ENCODE measurements at regions not wholly inside any gene's neighbourhood (a gene's known extent, or its start where the extent isn't known, plus 50 kb on each side); places are given as distances from the start of the nearest gene placed in this dataset.

DNA sequence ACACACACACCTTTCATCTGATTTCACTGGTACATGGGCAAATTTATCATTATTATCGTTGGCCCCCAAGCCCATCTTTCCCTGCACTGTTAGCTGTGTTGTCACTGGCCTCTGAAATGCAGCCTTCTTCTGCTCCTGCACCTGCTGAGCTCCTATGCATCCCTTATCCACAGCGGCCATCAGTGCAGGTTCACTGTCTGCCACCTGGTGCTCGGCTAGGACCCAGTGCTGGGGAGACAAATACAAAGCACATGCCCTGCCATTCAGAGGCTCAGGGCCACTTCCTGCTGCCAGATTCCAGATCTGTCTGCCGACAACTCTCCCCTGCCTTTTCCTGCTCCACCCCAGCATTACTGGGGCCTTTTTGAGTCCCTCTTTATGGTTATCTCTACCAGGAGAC is 1205.4 kb downstream of the TBC1D22A start:
- Histone ChIP-seq H3K4me3 (ENCODE audit: low read depth in 1 of 2, low read length in 2 of 2) (no peak overlapping the region), H3K4me1 (ENCODE audit: control insufficient read depth in 1 of 2, insufficient read depth in 2 of 2, low read length in 2 of 2) (no peaks in the 10 kb centered on the region), H3K27ac (ENCODE audit: low read depth, low read length) (no peak overlapping the region), H3K36me3 (ENCODE audit: control insufficient read depth in 1 of 2, insufficient read depth in 2 of 2, low read length in 2 of 2) (no peaks in the 10 kb centered on the region), H3K9me3 (ENCODE audit: control insufficient read depth in 1 of 2, low read length in 2 of 2) (peaks cover 0 to 5% of the 10 kb centered on the region in 2 donors), H3K27me3 (ENCODE audit: control insufficient read depth in 1 of 2, insufficient read depth in 2 of 2, low read length in 2 of 2) (no peaks in the 10 kb centered on the region), H3K9ac (ENCODE audit: low read depth in 1 of 2, low read length in 2 of 2) (no peak overlapping the region)

DNA sequence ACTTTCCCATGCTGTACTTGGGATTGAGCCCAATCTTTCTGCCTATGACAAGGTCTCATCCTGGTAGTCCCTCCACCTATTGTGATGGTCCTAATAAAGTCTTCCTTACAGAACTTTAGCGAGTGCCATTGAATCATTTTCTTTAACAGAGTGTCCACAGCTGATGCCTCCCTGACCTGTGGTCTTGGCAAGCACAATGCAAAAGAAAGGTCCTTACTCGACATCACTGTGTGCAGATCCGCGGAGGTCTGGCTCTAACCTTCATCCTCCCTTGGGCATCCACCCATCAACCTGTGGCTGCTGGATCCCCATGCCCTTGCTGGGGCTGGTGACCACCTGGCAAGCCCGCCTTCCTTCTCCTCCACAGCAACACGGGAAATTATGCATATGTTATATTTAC is 1203.9 kb downstream of the TBC1D22A start:
- Histone ChIP-seq H3K9me3 (ENCODE audit: control insufficient read depth in 1 of 2, low read length in 2 of 2) (peaks cover 0 to 5% of the 10 kb centered on the region in 2 donors), H3K36me3 (ENCODE audit: control insufficient read depth in 1 of 2, insufficient read depth in 2 of 2, low read length in 2 of 2) (no peaks in the 10 kb centered on the region), H3K9ac (ENCODE audit: low read depth in 1 of 2, low read length in 2 of 2) (no peak overlapping the region), H3K27me3 (ENCODE audit: control insufficient read depth in 1 of 2, insufficient read depth in 2 of 2, low read length in 2 of 2) (no peaks in the 10 kb centered on the region), H3K27ac (ENCODE audit: low read depth, low read length) (no peak overlapping the region), H3K4me3 (ENCODE audit: low read depth in 1 of 2, low read length in 2 of 2) (no peak overlapping the region), H3K4me1 (ENCODE audit: control insufficient read depth in 1 of 2, insufficient read depth in 2 of 2, low read length in 2 of 2) (no peaks in the 10 kb centered on the region)

GRCh38 chr22:47965896-47966295 is 1203.4 kb downstream of the TBC1D22A start:
- Histone ChIP-seq H3K9ac (ENCODE audit: low read depth in 1 of 2, low read length in 2 of 2) (no peak overlapping the region), H3K27me3 (ENCODE audit: control insufficient read depth in 1 of 2, insufficient read depth in 2 of 2, low read length in 2 of 2) (no peaks in the 10 kb centered on the region), H3K9me3 (ENCODE audit: control insufficient read depth in 1 of 2, low read length in 2 of 2) (peaks cover 0 to 5% of the 10 kb centered on the region in 2 donors), H3K4me1 (ENCODE audit: control insufficient read depth in 1 of 2, insufficient read depth in 2 of 2, low read length in 2 of 2) (no peaks in the 10 kb centered on the region), H3K27ac (ENCODE audit: low read depth, low read length) (no peak overlapping the region), H3K36me3 (ENCODE audit: control insufficient read depth in 1 of 2, insufficient read depth in 2 of 2, low read length in 2 of 2) (no peaks in the 10 kb centered on the region), H3K4me3 (ENCODE audit: low read depth in 1 of 2, low read length in 2 of 2) (no peak overlapping the region)

DNA sequence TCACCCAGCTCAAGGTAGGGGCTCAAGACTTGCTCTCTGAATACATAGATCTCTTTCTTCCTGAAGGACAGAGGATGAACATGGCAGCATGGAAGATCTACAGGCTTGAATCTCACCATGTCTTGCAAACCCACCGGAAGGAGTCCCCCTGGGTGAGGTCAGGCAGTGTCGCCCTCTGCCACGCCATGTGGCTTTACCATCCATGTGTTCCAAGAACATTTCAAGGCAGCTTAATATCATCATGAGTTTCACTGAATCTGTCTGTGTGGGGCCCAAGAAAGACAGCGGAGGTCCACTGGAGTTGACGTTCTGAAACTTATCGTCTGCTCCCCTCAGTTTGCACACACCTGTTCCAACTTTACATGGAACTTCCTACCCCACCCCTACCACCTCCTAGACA is 1202.6 kb downstream of the TBC1D22A start:
- Histone ChIP-seq H3K27me3 (ENCODE audit: control insufficient read depth in 1 of 2, insufficient read depth in 2 of 2, low read length in 2 of 2) (no peaks in the 10 kb centered on the region), H3K27ac (ENCODE audit: low read depth, low read length) (no peak overlapping the region)

GRCh38 chr22:47963660-47964059 is 1201.2 kb downstream of the TBC1D22A start:
- Histone ChIP-seq H3K36me3 (ENCODE audit: control insufficient read depth in 1 of 2, insufficient read depth in 2 of 2, low read length in 2 of 2) (no peaks in the 10 kb centered on the region), H3K27me3 (ENCODE audit: control insufficient read depth in 1 of 2, insufficient read depth in 2 of 2, low read length in 2 of 2) (no peaks in the 10 kb centered on the region), H3K4me1 (ENCODE audit: control insufficient read depth in 1 of 2, insufficient read depth in 2 of 2, low read length in 2 of 2) (no peaks in the 10 kb centered on the region), H3K27ac (ENCODE audit: low read depth, low read length) (no peak overlapping the region), H3K9me3 (ENCODE audit: control insufficient read depth in 1 of 2, low read length in 2 of 2) (peaks cover 0 to 5% of the 10 kb centered on the region in 2 donors), H3K9ac (ENCODE audit: low read depth in 1 of 2, low read length in 2 of 2) (no peak overlapping the region), H3K4me3 (ENCODE audit: low read depth in 1 of 2, low read length in 2 of 2) (no peak overlapping the region)

More for the DNA sequence above, 1202.6 kb downstream of the TBC1D22A start:
- Histone ChIP-seq H3K36me3 (ENCODE audit: control insufficient read depth in 1 of 2, insufficient read depth in 2 of 2, low read length in 2 of 2) (no peaks in the 10 kb centered on the region), H3K4me3 (ENCODE audit: low read depth in 1 of 2, low read length in 2 of 2) (no peak overlapping the region), H3K9me3 (ENCODE audit: control insufficient read depth in 1 of 2, low read length in 2 of 2) (peaks cover 0 to 5% of the 10 kb centered on the region in 2 donors), H3K4me1 (ENCODE audit: control insufficient read depth in 1 of 2, insufficient read depth in 2 of 2, low read length in 2 of 2) (no peaks in the 10 kb centered on the region), H3K9ac (ENCODE audit: low read depth in 1 of 2, low read length in 2 of 2) (no peak overlapping the region)

- no peaks in the 10 kb centered on the region for H3K27me3 ChIP-seq (ENCODE audit: control insufficient read depth in 1 of 2, insufficient read depth in 2 of 2, low read length in 2 of 2)
- peaks cover 0 to 6% of the 10 kb centered on the region in 2 donors for H3K9me3 ChIP-seq (ENCODE audit: control insufficient read depth in 1 of 2, low read length in 2 of 2)
- H3K36me3 ChIP-seq (ENCODE audit: control insufficient read depth in 1 of 2, insufficient read depth in 2 of 2, low read length in 2 of 2): no peaks in the 10 kb centered on the region
- no peak overlapping the region for H3K4me3 ChIP-seq (ENCODE audit: low read depth in 1 of 2, low read length in 2 of 2)
- H3K4me1 ChIP-seq (ENCODE audit: control insufficient read depth in 1 of 2, insufficient read depth in 2 of 2, low read length in 2 of 2): no peaks in the 10 kb centered on the region
- H3K27ac ChIP-seq (ENCODE audit: low read depth, low read length): no peak overlapping the region
- no peak overlapping the region for H3K9ac ChIP-seq (ENCODE audit: low read depth in 1 of 2, low read length in 2 of 2)
Measured at GRCh38 chr22:47957649-47958048, 1195.2 kb downstream of the TBC1D22A start.

DNA sequence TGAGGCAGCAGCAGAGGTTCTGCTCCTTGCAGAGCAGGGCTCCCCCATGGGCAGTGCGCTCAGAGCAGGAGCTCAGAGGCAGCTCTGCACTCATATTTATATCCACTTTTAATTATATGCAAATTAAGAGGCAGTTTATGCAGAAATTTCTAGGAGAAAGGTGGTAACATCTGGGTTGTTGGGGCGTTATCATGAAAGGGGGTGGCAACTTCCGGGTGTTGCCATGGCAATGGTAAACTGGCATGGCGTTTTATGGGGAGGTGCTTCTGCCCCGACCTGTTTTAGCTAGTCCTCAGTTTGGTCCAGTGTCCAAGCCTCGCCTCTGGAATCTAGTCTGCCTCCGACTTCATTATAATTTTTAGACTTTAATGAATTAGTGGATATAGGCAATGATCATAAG is 1191.7 kb downstream of the TBC1D22A start:
- H3K36me3 ChIP-seq (ENCODE audit: control insufficient read depth in 1 of 2, insufficient read depth in 2 of 2, low read length in 2 of 2): no peaks in the 10 kb centered on the region
- no peak overlapping the region for H3K27ac ChIP-seq (ENCODE audit: low read depth, low read length)
- no peak overlapping the region for H3K4me3 ChIP-seq (ENCODE audit: low read depth in 1 of 2, low read length in 2 of 2)
- no peaks in the 10 kb centered on the region for H3K27me3 ChIP-seq (ENCODE audit: control insufficient read depth in 1 of 2, insufficient read depth in 2 of 2, low read length in 2 of 2)
- H3K4me1 ChIP-seq (ENCODE audit: control insufficient read depth in 1 of 2, insufficient read depth in 2 of 2, low read length in 2 of 2): no peaks in the 10 kb centered on the region
- peaks cover 2 to 6% of the 10 kb centered on the region in 2 donors for H3K9me3 ChIP-seq (ENCODE audit: control insufficient read depth in 1 of 2, low read length in 2 of 2)
- H3K9ac ChIP-seq (ENCODE audit: low read depth in 1 of 2, low read length in 2 of 2): no peak overlapping the region

- Histone ChIP-seq H3K4me3 (ENCODE audit: low read depth in 1 of 2, low read length in 2 of 2) (no peak overlapping the region), H3K27ac (ENCODE audit: low read depth, low read length) (no peak overlapping the region), H3K36me3 (ENCODE audit: control insufficient read depth in 1 of 2, insufficient read depth in 2 of 2, low read length in 2 of 2) (no peaks in the 10 kb centered on the region), H3K9ac (ENCODE audit: low read depth in 1 of 2, low read length in 2 of 2) (no peak overlapping the region), H3K27me3 (ENCODE audit: control insufficient read depth in 1 of 2, insufficient read depth in 2 of 2, low read length in 2 of 2) (peaks cover 0 to 3% of the 10 kb centered on the region in 2 donors), H3K9me3 (ENCODE audit: control insufficient read depth in 1 of 2, low read length in 2 of 2) (no peaks in the 10 kb centered on the region), H3K4me1 (ENCODE audit: control insufficient read depth in 1 of 2, insufficient read depth in 2 of 2, low read length in 2 of 2) (no peaks in the 10 kb centered on the region)
Measured at GRCh38 chr22:47944941-47945340, 1182.5 kb downstream of the TBC1D22A start.

GRCh38 chr22:47943729-47944700 is 1181.6 kb downstream of the TBC1D22A start:
- H3K4me1 ChIP-seq (ENCODE audit: control insufficient read depth in 1 of 2, insufficient read depth in 2 of 2, low read length in 2 of 2): no peaks in the 10 kb centered on the region
- H3K36me3 ChIP-seq (ENCODE audit: control insufficient read depth in 1 of 2, insufficient read depth in 2 of 2, low read length in 2 of 2): no peaks in the 10 kb centered on the region
- no peaks in the 10 kb centered on the region for H3K9me3 ChIP-seq (ENCODE audit: control insufficient read depth in 1 of 2, low read length in 2 of 2)
- peaks cover 0 to 3% of the 10 kb centered on the region in 2 donors for H3K27me3 ChIP-seq (ENCODE audit: control insufficient read depth in 1 of 2, insufficient read depth in 2 of 2, low read length in 2 of 2)
- no peak overlapping the region for H3K27ac ChIP-seq (ENCODE audit: low read depth, low read length)
- H3K9ac ChIP-seq (ENCODE audit: low read depth in 1 of 2, low read length in 2 of 2): no peak overlapping the region
- no peak overlapping the region for H3K4me3 ChIP-seq (ENCODE audit: low read depth in 1 of 2, low read length in 2 of 2)

DNA sequence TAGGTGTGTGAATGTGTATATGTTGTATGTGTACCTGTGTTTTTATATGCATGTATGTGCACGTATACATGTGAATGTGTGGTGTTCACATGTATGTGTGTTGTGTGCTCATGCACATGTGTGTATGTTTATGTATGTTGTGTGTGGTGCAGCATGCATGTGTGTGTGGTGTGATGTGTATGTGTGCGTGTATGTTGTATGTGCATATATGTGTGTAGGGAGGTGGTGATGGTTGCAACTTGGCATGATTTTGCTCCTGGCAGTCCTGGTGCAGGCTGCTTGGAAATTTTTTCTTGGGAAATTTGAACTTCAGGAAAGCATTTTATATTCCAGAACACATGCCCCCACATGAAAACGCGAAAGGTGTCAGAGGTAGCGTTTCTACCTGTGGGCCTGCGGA is 1177.8 kb downstream of the TBC1D22A start:
- Histone ChIP-seq H3K27me3 (ENCODE audit: control insufficient read depth in 1 of 2, insufficient read depth in 2 of 2, low read length in 2 of 2) (peaks cover 0 to 3% of the 10 kb centered on the region in 2 donors), H3K27ac (ENCODE audit: low read depth, low read length) (no peak overlapping the region), H3K4me3 (ENCODE audit: low read depth in 1 of 2, low read length in 2 of 2) (no peak overlapping the region), H3K9me3 (ENCODE audit: control insufficient read depth in 1 of 2, low read length in 2 of 2) (peaks cover 0 to 2% of the 10 kb centered on the region in 2 donors), H3K36me3 (ENCODE audit: control insufficient read depth in 1 of 2, insufficient read depth in 2 of 2, low read length in 2 of 2) (no peaks in the 10 kb centered on the region), H3K4me1 (ENCODE audit: control insufficient read depth in 1 of 2, insufficient read depth in 2 of 2, low read length in 2 of 2) (no peaks in the 10 kb centered on the region), H3K9ac (ENCODE audit: low read depth in 1 of 2, low read length in 2 of 2) (no peak overlapping the region)

Data from duodenal mucosa (tissue), 2 donors.